ENCODE measurements at regions not wholly inside any gene's neighbourhood (a gene's known extent, or its start where the extent isn't known, plus 50 kb on each side); places are given as distances from the start of the nearest gene placed in this dataset.

DNA sequence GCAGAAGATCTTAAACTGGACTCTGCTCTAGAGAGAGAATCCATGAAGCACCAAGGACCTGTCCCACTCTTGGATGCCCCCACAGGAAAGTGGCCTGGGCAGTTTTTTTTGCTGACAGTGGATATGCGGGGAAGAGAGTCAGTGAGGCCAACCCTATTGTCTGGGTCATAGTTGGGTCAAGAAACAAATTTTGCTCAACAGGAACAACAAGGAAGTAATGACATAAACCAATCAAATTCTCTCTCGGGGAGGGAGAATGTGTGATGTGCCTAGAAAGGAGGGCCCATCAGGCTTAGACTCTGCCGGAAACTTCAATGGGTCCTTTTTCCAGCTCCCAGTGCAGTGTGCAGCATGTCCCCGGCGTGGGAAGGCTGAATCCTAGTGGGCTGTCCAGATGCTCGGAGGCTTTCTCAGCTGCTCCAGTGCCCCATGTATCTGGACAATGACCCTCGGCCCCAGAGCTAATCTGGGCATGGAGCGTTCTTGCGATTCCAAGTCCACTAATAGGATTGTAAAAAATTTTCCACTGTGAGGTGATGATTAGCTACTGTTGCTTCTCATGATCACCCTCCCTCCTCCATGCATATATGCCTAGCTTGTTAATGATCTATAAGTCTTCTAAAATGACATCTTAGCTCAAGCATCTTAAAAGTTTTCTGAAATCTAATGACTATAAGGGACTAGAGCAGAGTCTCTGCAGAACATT is 101.0 kb downstream of the SNX19 start:
- no peak for DNase-seq
- no peaks in the 10 kb centered on the region for H3K9me3 ChIP-seq
- no peak overlapping the region for H3K4me3 ChIP-seq
- H3K36me3 ChIP-seq: no peaks in the 10 kb centered on the region
- no peak for TF ChIP-seq POLR2A (IDR thresholded peaks at IDR 0.05)
- TF ChIP-seq, protein P1, sequence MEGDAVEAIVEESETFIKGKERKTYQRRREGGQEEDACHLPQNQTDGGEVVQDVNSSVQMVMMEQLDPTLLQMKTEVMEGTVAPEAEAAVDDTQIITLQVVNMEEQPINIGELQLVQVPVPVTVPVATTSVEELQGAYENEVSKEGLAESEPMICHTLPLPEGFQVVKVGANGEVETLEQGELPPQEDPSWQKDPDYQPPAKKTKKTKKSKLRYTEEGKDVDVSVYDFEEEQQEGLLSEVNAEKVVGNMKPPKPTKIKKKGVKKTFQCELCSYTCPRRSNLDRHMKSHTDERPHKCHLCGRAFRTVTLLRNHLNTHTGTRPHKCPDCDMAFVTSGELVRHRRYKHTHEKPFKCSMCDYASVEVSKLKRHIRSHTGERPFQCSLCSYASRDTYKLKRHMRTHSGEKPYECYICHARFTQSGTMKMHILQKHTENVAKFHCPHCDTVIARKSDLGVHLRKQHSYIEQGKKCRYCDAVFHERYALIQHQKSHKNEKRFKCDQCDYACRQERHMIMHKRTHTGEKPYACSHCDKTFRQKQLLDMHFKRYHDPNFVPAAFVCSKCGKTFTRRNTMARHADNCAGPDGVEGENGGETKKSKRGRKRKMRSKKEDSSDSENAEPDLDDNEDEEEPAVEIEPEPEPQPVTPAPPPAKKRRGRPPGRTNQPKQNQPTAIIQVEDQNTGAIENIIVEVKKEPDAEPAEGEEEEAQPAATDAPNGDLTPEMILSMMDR (IDR thresholded peaks at IDR 0.05 in 4 of 5, conservative IDR thresholded peaks at IDR 0.05 in 1 of 5): no peak
- no peak overlapping the region for H3K27ac ChIP-seq
- in situ Hi-C loops (cut with MboI; ENCODE audit: low sequenced_read_pairs in 4 of 4): no loop called here
- ATAC-seq: no peak
- H3K27me3 ChIP-seq: no peaks in the 10 kb centered on the region
- intact Hi-C loops (cut with DNase I; ENCODE audit: low total_unique reads): loop anchor here (5.0 kb wide), 1 partner anchor 33 kb away; no protein-coding TSS in a partner anchor
- no peaks in the 10 kb centered on the region for H3K4me1 ChIP-seq

DNA sequence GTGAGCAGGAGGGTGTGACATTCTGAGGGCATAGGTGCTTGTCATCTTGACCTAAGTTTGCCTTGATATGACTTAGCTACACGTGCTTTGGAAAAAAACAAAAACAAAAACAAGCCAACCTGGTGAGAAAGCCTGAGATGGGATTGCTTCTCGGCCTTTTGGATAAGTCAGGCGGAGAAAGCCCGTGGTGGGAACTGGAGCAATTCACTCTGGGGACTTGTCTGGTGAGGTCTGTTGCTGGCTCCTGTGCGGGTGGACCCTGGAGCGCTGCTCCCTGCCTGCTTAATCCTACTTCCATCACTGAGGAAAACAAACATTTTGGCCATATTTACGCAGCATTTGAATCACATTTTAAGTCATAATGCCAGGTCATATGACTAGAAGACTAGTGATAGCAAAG is 100.3 kb downstream of the SNX19 start:
- DNase-seq: no peak
- Histone ChIP-seq H3K36me3 (no peaks in the 10 kb centered on the region), H3K4me1 (no peaks in the 10 kb centered on the region), H3K27me3 (no peaks in the 10 kb centered on the region), H3K4me3 (no peak overlapping the region), H3K9me3 (no peaks in the 10 kb centered on the region), H3K27ac (no peak overlapping the region)
- in situ Hi-C loops (cut with MboI; ENCODE audit: low sequenced_read_pairs in 4 of 4): no loop called here
- intact Hi-C loops (cut with DNase I; ENCODE audit: low total_unique reads): loop anchor here (5.0 kb wide), 1 partner anchor 34 kb away; no protein-coding TSS in a partner anchor
- no peak for ATAC-seq
- no peak for TF ChIP-seq POLR2A (IDR thresholded peaks at IDR 0.05)
- TF ChIP-seq, protein P1 (IDR thresholded peaks at IDR 0.05 in 4 of 5, conservative IDR thresholded peaks at IDR 0.05 in 1 of 5): no peak

DNA sequence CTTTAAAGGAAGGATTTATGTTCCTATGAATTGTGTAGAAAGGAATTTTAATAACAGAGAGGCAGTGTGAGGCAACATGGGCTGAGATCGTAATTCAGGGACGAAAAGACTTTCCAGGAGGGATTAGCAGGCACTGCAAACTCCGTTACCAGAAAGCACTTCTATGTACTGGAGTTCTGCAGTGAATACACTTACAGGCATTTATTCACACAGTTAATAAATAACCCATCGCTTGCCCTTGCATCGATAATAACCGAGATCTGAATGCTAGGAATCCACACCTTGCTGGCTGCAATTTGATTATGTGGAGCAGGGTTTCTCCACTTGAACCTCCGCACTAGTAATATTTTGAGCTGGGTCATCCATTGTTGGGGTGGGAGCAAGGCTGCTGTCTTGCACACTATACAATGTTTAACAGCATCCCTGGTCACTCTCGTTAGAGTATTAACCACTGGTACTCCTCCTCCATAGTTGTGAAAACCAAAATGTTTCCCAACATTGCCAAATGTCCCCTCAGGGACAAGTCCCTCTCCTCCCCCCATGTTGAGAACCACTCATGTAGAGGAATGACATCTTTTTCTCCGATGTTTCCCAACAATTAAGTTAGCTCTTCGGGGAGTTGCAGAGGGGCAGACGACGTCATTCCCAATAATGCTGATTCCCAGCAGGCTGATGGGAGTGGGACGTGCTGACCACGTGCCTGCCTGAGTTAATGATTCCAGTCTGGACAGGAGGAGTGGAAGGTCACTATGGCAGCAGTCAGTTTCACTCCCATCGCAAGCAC is 99.5 kb downstream of the SNX19 start:
- intact Hi-C loops (cut with DNase I; ENCODE audit: low total_unique reads): loop anchor here (5.0 kb wide), 1 partner anchor 34 kb away; no protein-coding TSS in a partner anchor
- peak in 1 of 2 donors; percentile 42 for DNase-seq

DNA sequence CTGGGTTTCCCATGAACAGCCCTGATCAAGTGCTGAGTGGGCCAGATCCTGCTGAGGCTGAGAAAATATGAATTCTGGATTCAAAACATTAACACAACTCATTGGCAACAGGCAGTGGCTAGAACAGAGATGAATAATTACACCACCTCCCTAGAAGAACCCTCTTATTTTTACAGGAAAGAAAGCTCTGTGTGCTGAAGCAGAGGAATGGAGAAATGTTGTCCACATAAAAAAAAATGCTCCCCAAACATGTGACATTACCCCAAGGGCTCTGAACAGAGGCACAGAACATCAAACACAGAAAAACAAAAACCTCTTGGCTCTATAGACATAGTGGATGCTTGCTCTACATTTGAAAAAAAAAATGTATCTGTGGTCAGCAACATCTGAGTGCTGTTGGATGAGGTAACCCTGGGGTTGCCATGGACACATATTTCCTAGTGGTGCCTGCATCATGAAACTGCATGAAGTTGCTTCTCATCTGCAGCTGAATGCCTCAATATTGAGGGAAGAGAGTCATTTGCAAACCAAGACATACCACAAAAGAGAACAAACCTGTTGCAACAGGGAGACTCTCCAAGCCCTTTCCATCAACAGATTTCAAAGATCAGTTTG is 98.8 kb downstream of the SNX19 start:
- no peaks in the 10 kb centered on the region for H3K27me3 ChIP-seq
- intact Hi-C loops (cut with DNase I; ENCODE audit: low total_unique reads): loop anchor here (5.0 kb wide), 1 partner anchor 35 kb away; no protein-coding TSS in a partner anchor
- H3K9me3 ChIP-seq: no peaks in the 10 kb centered on the region
- H3K4me1 ChIP-seq: no peaks in the 10 kb centered on the region
- H3K36me3 ChIP-seq: no peaks in the 10 kb centered on the region
- H3K27ac ChIP-seq: peak overlapping the region in 1 of 4 donors; percentile 29
- ATAC-seq: peak; percentile 50 to 57
- in situ Hi-C loops (cut with MboI; ENCODE audit: low sequenced_read_pairs in 4 of 4): no loop called here
- TF ChIP-seq, protein P1 (IDR thresholded peaks at IDR 0.05 in 4 of 5, conservative IDR thresholded peaks at IDR 0.05 in 1 of 5): no peak
- no peak for TF ChIP-seq POLR2A (IDR thresholded peaks at IDR 0.05)
- peak; percentile 17 to 49 for DNase-seq
- H3K4me3 ChIP-seq: no peak overlapping the region

More for the DNA sequence above, 99.5 kb downstream of the SNX19 start:
- Histone ChIP-seq H3K27ac (peak overlapping the region in 1 of 4 donors; percentile 29), H3K27me3 (no peaks in the 10 kb centered on the region), H3K4me3 (no peak overlapping the region), H3K9me3 (no peaks in the 10 kb centered on the region), H3K4me1 (no peaks in the 10 kb centered on the region), H3K36me3 (no peaks in the 10 kb centered on the region)
- peak; percentile 45 to 54 for ATAC-seq
- in situ Hi-C loops (cut with MboI; ENCODE audit: low sequenced_read_pairs in 4 of 4): no loop called here
- TF ChIP-seq, protein P1 (IDR thresholded peaks at IDR 0.05 in 4 of 5, conservative IDR thresholded peaks at IDR 0.05 in 1 of 5): no peak
- TF ChIP-seq POLR2A (IDR thresholded peaks at IDR 0.05): no peak

Measured in gastrocnemius medialis (tissue), 4 donors.